Gastrocnemius medialis (tissue), 4 donors: ENCODE measurements at regions not wholly inside any gene's neighbourhood (a gene's known extent, or its start where the extent isn't known, plus 50 kb on each side); places are given as distances from the start of the nearest gene placed in this dataset.

Experiments
- POLR2A ChIP-seq, 2 donors: fragments of 450-650 bp; IDR thresholded peaks; one replicate each; pipeline ENCODE4 v1.6.1; 2017; ENCODE audit warnings: antibody characterized with exemption in 2 of 2, mild to moderate bottlenecking in 2 of 2, moderate library complexity in 2 of 2
- TF ChIP-seq, protein P1 (sequence below), 5 experiments: fragments of 450-650 bp in 3 of 5; fragments of 200-600 bp in 2 of 5; sonication (generic) in 2 of 5; IDR thresholded peaks in 4 of 5; conservative IDR thresholded peaks in 1 of 5; 1 replicate in 4 of 5; 2 replicates in 1 of 5; pipeline ENCODE4 v1.5.1; 2016 to 2019; ENCODE audit warnings: antibody characterized with exemption in 5 of 5, mild to moderate bottlenecking in 3 of 5, moderate library complexity in 3 of 5

DNA sequence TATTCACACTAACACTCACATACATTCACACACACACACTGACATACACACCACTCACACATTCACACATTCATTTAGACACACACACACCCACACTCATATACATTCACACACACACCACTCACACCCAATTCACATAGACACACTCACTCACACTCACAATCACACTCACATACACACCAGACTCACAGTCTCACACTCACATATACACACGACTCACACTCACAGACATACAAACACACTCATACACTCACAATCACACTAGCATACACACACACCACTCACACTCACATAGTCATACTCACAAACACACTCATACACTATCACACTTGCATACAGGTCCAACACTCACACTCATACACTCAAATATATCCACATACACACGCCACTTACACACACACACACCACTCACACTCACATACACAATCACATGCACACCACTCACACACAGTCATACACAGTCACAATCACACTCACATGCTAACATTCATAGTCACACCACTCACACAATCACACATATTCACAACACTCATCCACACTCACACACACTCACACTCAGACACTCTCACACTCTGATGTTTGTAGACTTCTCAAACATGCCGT lies 312.6 kb downstream of the SFMBT2 start:
- TF ChIP-seq, protein P1, sequence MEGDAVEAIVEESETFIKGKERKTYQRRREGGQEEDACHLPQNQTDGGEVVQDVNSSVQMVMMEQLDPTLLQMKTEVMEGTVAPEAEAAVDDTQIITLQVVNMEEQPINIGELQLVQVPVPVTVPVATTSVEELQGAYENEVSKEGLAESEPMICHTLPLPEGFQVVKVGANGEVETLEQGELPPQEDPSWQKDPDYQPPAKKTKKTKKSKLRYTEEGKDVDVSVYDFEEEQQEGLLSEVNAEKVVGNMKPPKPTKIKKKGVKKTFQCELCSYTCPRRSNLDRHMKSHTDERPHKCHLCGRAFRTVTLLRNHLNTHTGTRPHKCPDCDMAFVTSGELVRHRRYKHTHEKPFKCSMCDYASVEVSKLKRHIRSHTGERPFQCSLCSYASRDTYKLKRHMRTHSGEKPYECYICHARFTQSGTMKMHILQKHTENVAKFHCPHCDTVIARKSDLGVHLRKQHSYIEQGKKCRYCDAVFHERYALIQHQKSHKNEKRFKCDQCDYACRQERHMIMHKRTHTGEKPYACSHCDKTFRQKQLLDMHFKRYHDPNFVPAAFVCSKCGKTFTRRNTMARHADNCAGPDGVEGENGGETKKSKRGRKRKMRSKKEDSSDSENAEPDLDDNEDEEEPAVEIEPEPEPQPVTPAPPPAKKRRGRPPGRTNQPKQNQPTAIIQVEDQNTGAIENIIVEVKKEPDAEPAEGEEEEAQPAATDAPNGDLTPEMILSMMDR (IDR thresholded peaks at IDR 0.05 in 4 of 5, conservative IDR thresholded peaks at IDR 0.05 in 1 of 5), result no peak
- no peak for TF ChIP-seq POLR2A (IDR thresholded peaks at IDR 0.05)
